IPS-NIHi7 (cell line): ENCODE measurements at regions not wholly inside any gene's neighbourhood (a gene's known extent, or its start where the extent isn't known, plus 50 kb on each side); places are given as distances from the start of the nearest gene placed in this dataset.

Source experiments
- DNase-seq: peaks from one replicate; pipeline ENCODE4 v3.0.0; 2012; ENCODE audit warnings: mixed read lengths; ENCODE audit errors: extremely low spot score

DNA sequence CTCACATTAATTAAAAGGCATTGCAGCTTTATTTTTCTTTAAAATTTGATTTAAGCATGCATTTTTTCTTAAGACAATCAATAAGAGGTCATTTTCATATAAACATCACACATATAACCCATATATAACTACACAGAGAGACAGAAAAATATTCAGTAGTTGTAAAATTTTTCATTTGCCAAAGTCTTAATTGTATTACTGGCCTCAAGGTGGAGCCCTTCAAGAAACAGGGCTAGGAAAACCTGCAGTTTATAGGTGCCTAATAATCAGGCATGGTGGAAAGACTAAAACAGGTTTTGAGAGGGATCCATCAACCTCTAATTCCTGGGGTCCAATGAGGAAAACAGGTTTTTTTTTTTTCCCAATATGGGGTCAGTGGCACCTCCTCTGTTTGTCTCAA is 71.3 kb upstream of the ZNF804A start:
- DNase-seq: no peak

DNA sequence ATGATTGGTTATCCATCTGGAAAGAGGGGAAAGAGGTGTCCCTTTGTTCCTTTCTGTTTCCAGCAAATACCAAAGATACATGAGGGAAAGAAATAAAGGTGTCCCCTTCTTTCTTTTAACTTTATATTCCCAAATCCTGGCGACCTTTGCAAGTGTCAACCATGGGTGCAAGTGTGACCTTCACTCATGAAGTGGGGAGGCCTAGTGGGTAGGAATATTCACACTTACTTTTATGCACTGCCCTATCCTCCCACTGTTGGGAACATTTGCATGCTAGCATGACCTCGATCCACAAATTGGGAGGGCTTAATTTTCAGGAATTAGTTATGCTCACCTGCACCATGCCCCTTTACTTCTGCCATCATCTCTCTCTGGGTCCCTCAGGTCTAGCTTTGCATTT is 70.2 kb upstream of the ZNF804A start:
- no peak for DNase-seq

DNA sequence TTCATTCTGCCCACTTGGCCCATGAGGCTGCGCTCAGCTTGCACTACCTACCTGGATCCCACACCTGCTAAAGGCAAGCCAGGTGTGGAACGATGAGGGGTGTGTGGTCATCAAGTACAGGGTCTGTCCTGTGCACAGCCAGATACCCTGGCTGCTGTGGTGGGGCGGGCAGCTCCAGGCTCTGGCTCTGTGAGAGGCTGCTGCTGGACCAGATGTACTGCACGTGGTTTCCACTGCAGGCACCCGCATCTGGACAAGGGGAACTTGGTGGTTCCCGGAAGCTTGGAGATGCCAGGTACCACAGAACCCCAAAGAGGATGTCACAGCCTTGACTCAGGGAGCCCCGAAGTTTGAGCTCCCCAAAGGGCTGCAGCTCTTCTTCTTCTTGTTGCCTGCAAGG is 68.1 kb upstream of the ZNF804A start:
- DNase-seq: no peak

DNA sequence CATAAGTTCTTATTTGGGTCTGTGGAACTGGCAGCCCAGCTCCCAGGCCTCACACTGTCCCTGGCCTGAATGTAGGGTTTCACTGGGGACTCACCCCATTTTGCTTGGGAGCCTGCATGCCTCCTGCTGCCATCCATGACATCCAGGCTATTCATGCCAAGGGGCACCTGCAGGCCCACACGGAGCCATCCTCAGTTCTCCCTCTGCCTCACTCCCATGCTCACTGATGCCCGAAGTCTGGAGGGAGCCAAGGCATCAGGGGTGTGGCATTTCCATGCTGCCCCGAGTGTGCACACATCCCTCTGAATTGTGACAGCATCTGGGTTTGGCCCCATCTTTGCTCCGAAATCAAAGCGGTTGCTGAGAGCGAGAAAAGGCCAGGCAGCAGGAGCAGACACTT is 67.4 kb upstream of the ZNF804A start:
- no peak for DNase-seq

- no peak for DNase-seq
Measured at GRCh38 chr2:184532551-184532950, 65.8 kb upstream of the ZNF804A start.

DNA sequence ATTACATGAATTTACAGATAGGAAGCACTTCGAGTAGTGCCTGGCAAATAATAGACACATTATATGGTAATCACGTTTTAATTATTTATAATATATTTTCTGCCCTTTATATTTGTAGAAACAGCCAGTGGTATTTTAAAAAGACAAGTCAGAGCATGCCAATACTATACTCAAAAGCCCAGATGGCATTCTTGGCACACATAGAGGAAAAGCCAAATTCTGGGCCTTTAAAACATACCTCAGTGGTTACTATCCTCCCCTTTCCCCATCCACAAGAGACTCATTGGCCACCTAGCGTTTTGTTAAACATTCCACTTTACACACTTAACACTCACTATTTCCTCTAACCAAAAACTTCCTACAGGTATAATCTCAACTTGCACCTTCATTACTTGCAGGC is 63.3 kb upstream of the ZNF804A start:
- no peak for DNase-seq

- DNase-seq: no peak
Measured at GRCh38 chr2:184540246-184540789, 58.0 kb upstream of the ZNF804A start.

DNA sequence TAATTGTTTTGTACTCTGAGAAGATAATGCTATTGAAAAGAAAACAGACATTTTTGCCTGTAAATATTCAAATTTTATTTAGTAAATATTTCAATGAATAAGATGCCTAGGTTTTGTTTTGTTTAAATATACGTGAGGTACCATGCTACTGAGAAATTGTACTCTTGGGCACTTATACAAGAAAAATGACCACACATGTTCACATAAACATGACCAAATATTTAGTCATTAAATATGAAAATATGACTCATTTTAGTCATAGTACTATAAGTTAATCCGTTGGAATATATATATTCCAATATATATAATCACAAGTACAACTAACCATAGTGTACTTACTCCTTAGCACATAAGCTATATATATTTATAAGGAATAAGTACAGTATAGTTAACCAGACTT is 56.7 kb upstream of the ZNF804A start:
- no peak for DNase-seq

- DNase-seq: no peak
Measured at GRCh38 chr2:184543832-184544231, 54.5 kb upstream of the ZNF804A start.
